ENCODE measurements at regions not wholly inside any gene's neighbourhood (a gene's known extent, or its start where the extent isn't known, plus 50 kb on each side); places are given as distances from the start of the nearest gene placed in this dataset.

GRCh38 chr6:14455876-14456648 lies 338.5 kb downstream of the CD83 start:
- TF ChIP-seq OSR1 (CRISPR knock-in tag; IDR thresholded peaks at IDR 0.05) (no peak), ZNF565 (CRISPR knock-in tag; conservative IDR thresholded peaks at IDR 0.05; ENCODE audit: low read depth) (no peak), TSHZ2 (CRISPR knock-in tag; IDR thresholded peaks at IDR 0.05) (no peak), ZFP30 (CRISPR knock-in tag; IDR thresholded peaks at IDR 0.05) (no peak), ZFP3 (CRISPR knock-in tag; IDR thresholded peaks at IDR 0.05) (no peak), TOX (CRISPR knock-in tag; IDR thresholded peaks at IDR 0.05; ENCODE audit: borderline replicate concordance) (no peak), PATZ1 (CRISPR knock-in tag; IDR thresholded peaks at IDR 0.05; ENCODE audit: borderline replicate concordance) (no peak), CSRNP3 (CRISPR knock-in tag; IDR thresholded peaks at IDR 0.05) (no peak), RARB (CRISPR knock-in tag; IDR thresholded peaks at IDR 0.05) (no peak), BACH2 (CRISPR knock-in tag; IDR thresholded peaks at IDR 0.05; ENCODE audit: borderline replicate concordance) (no peak), ARNTL (CRISPR knock-in tag; IDR thresholded peaks at IDR 0.05; ENCODE audit: borderline replicate concordance, low read depth) (no peak)
